GM19043 (cell line): ENCODE measurements at regions not wholly inside any gene's neighbourhood (a gene's known extent, or its start where the extent isn't known, plus 50 kb on each side); places are given as distances from the start of the nearest gene placed in this dataset.
"Not testable (repeated sequence)": the region's sequence is repeated elsewhere in the genome, so short reads cannot be mapped to it uniquely, and the experiment has no call there.

Experiments
- ATAC-seq: cut with Tn5 transposase; IDR thresholded peaks from one replicate; pipeline ENCODE4 v1.9.1; 2021; ENCODE audit warnings: low read depth; ENCODE audit not compliant: unreplicated experiment

DNA sequence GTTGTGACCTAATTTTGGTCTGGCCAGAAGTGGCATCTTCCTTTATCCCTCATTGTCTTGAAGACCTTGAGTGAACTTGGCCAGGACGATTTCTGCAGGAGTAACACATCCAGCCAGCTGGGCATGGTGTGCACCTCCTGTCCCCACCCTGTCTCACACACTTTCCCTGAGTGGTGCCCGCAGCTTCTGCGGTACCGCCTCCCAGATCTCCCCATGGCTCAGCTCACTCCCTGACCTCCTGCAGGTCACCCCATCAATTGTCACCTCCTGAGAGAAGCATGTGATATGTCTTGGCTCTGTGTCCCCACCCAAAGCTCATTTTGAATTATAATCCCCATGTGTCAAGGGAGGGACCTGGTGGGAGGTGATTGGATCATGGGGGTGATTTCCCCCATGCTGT is 50.2 kb upstream of the TP53I11 start:
- ATAC-seq, result no peak

- ATAC-seq, result no peak
These were observed 50.9 kb upstream of the TP53I11 start for GRCh38 chr11:45001466-45002165.

DNA sequence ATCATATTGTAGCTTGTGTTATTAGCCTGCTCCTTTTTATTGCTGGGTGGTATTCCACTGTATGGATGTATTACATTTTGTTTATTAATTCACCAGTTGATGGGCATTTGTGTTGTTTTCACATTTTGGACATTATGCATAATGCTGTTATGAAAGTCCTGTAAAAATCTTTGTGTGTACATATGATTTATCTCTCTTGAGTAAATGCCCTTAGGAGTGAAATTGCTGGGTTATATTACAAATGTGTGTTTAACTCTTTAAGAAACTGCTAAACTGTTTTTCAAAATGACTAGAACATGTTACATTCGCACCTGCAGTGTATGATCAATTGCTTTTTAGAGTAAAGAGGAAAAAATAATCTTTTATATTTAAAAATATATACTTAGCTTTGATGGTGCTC is 54.4 kb upstream of the TP53I11 start:
- ATAC-seq, result no peak

GRCh38 chr11:45007011-45007410 is 56.3 kb upstream of the TP53I11 start:
- ATAC-seq, result no peak

- ATAC-seq, result not testable (repeated sequence)
These were observed 65.3 kb upstream of the TP53I11 start for GRCh38 chr11:45015983-45016382.

GRCh38 chr11:45016446-45016845 is 65.8 kb upstream of the TP53I11 start:
- ATAC-seq, result not testable (repeated sequence)

GRCh38 chr11:45017329-45017728 is 66.6 kb upstream of the TP53I11 start:
- no peak for ATAC-seq

DNA sequence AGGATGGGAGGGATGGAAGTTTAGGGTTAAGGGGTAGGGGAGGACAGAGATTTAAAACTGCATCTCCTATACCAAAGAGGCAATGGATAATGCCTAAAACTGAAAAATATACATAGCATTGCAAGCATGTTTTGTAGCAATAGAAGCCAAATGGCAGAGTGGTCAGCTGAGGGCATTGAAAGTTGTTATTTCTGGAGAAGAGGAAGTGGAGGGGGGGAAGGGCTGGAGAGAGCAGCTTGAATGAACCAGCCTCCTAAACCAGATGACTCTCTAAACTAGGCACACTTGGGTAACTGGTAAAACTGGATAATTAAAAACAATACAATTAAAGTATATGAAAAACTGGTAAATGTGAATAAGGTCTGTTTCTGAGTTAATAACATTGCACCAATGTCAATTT is 70.3 kb upstream of the TP53I11 start:
- no peak for ATAC-seq

- no peak for ATAC-seq
These were observed 71.0 kb upstream of the TP53I11 start for GRCh38 chr11:45021692-45022141.

DNA sequence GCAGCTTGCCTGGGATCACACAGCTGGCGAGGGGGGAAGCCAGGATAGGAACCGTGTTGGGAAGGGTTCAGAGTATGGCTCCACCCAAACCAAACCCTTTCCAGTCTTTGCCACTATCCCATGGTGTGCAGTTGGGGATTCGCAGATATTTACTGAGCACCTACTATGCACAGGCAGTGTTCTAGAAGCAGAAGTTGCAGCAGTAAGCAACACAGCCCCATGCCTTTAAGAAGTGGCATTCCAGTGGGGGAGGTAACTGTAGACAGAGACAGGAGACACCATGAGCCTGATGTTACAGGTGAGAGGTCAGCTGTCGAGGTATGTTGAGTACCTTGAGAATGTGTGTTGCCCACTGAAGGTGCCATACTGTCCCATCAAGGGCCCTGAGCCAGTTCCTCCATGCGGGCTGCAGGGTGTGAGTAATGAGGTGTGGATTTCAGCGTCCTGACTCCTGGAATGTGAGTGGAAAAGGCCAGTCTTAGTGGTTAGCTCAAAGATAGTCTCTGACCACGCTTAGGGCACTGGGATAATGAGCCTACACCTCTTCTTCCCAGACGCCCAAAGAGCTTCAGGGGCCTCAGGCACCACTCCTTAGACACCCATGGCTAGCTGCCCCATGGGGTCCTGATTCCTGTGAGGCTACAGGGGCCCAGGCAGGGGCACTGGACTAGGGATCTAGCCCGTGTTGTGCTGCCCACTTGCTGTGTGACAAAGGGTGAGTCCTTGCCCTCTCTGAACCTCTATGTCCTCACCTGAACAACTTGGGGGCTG is 71.8 kb upstream of the TP53I11 start:
- ATAC-seq, result no peak

GRCh38 chr11:45023065-45023365 is 72.3 kb upstream of the TP53I11 start:
- ATAC-seq, result no peak

- ATAC-seq, result no peak
These were observed 73.6 kb upstream of the TP53I11 start for GRCh38 chr11:45024316-45024715.

DNA sequence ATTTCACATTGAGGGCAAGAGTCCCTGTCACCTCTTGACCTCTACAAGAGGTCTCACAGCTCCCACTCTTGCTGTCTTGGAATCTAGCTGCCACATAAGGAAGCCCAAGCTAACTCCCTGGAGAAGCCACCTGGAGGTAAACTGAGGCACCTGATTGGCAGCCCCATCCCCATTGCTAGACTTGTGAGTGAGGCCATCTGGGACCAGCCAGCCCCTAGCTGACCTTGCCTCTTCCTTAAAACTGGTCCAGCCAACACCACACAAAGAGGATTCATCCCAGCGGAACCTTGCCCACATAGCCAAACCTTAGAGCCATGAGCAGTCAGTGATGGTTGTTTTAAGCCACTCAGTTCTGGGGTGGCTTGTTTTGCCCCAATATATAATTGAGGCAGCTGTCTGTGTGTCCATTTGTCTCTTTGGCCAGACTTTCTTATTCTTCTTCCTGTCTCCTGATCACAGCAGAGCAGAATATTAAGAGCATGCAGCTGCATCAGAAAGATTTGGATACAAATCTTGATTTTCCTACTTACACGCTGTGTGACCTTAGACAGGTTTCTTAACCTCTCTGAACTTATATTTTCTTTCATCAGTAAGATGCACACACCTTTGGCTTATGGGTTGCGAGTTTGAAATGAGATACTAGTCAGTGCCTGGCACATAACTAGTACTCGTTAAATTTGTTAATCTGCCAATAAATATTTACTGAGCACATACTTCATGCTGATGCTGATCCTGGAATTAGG is 74.3 kb upstream of the TP53I11 start:
- ATAC-seq, result no peak

DNA sequence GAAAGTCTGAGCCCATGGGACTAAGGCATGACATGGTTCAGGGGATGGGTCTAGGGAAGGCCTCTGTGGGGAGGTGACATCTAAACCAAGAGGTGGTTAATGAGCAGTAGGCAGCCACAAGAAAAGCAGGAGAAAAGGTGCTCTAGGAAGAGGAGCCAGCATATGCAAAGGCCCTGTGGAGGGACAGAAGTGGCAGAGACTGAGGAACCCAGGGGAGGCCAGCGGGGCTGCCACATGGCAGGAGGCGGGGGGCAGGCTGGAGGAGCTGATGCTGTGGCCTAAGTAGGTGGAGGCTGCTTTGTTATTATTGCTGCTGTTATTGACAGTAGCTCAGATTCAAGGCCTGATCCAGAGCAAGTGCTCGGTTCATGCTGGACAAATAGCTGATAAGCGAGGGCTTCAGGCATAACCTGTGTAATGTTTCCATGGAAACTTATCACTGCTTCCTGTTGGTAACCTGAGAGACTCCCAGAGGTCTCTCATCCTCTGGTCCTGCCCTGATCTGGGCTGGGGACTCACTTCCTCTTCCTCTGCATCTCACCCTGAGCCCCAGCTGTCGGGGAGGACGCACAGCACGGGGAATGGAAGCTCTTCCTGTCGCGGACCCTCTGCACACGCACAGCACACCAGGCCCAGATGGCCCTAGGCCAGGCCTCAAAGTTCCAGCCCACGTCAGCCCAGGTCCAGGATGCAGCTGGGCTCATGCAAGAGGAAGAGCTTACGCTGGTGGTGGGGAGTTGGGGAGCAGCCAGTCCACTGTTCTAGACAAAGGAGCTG is 75.2 kb upstream of the TP53I11 start:
- peak; percentile 78 for ATAC-seq

GRCh38 chr11:45026835-45027234 is 76.2 kb upstream of the TP53I11 start:
- ATAC-seq, result no peak

DNA sequence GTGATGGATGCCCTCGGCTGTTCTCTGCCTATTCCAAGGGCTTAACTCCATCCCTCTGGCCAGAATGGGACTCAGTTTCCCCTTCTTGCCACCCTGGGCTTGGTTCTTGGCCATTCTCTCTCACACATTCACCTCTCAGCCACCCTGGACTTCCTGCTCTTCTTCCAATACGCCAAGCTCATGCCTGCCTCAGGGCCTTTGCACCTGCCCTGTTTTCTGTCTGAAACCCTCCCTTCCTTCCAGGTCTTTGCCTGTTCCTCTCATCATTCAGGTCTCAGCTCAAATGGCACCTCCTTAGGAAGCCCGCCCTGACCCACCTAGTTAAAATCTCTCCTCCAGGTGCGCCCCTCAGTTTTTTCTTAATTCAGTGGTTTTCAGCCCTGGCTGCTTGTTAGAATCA is 76.6 kb upstream of the TP53I11 start:
- ATAC-seq, result no peak

DNA sequence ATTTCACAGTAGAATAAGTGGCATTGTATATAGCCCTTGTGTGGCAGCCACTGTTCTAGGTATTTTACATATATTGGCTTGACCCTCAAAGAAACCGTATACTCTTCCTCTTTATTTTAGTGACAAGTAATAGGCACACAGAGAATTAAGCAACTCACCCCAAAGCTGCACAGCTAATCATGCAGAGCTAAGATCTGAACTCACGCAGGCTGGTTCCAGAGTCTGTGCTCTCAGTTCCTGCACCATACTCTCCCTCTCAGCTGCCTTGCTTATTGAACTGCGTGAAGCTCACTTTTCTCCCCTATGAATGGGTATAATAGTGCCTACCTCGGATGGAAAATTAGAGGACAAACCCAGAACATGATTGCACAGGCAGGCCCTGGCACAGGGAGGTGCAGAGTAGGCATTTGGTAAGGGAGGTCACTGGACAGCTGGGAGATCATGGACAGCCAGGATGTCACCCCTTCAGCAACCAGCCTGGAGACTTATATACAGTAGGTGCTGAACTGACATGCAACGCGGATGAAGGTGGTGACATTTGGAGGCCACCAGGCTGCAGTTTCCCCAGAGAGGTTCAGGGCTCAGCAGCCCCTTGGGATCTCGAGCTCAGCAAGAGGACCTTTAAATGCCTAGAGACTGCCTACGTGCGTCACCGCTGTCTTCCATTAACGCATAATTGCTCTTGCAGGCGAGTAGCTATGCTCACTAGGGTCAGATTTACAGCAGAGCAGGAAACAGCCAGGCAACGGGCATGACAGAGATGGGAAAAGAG is 78.4 kb upstream of the TP53I11 start:
- no peak for ATAC-seq

DNA sequence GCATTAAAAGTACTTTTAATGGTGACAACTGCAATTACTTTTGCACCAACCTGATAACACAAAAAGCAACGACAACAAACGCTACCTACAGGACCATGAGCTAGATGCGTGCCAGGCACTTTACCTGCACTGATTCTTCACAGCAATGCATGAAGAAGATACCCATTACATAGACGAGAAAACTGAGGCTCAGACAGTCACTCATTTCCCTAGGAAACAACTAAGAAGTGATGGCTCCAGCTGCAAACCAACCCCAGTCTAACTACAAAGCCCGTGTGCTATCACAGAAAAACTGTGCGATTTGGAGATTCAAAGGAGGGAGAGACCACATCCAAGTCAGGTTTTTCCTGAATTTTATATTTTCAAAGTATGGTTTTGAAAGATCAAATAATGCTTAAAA is 80.1 kb upstream of the TP53I11 start:
- ATAC-seq, result no peak

DNA sequence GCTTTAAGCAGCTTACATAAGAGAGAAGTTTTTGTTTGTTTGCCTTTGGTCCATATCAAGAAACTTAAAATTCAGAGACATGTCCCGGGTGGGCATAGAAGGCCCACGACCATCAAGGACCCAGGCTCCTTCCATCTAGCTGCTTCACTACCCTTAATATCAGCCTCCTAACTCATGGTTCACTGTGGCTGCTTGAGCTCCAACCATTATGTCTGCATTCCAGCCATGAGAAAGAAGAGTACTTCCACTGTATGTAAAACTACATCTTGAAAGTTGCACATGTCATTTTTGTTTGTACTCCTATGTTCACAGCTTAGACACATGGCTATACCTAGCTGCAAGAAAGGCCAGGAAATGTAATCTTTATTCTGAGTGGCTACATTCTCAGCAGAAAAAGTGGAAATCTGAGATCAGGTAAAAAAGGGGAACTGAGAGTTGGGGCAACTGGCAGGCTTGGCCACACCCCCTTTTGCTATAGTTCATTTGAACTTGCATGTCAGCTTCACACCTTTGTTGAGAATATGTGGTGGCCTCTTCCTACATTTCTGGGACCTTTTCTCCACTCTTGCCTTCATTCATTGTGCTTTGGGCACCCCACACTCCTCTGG is 81.3 kb upstream of the TP53I11 start:
- peak; percentile 94 for ATAC-seq

DNA sequence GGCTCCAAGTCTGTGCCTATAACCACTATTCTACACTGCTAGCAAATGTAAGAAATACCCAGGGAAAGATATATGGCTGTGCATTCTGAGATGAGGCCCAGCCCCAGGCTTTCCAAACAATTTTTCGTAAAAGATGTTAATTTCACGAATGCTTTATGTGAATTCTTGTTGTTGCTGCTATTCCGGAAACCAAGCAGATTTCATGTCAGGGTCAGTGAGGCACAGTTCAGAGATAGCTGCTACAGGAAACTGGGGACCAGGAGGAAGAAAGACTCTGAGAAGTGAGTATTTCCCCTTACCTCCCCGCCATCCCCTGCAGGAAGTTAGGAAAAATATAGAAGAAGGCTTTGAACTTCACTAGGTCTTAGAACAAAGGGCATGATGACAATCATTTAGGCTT is 84.7 kb upstream of the TP53I11 start:
- ATAC-seq, result no peak
